ENCODE measurements at regions not wholly inside any gene's neighbourhood (a gene's known extent, or its start where the extent isn't known, plus 50 kb on each side); places are given as distances from the start of the nearest gene placed in this dataset.

DNA sequence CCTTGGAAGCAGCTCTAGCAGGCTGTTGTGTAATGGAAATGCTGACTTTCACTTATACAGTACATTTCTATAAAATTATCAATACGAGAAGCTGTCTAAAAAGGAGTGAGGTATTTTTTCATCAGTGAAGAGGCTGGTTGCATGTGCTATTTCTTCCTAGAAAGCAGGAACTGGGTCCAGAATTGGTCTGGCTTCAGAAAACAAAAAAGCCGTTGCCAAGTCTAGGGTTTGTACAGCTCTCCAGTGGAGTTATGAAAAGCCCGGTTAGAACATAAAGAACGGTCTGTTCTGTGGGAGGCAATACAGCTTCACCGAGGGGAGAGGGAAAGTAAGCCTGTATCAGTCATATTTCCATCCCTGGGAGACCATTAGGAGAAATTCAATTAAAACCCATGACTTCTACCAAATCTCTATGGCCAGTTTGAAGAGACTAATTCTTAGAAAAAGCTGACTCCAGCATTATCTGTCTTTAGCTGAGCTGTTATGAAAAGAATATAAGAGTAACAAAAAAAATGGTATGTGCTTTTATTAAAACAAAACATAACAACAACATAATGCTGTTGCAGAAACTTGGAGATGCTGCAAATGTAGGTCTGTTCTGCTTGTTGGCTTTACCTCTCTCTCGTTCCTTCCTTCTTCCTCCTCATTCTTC, 217.0 kb downstream of the CMPK2 start:
- TF ChIP-seq, protein P1, sequence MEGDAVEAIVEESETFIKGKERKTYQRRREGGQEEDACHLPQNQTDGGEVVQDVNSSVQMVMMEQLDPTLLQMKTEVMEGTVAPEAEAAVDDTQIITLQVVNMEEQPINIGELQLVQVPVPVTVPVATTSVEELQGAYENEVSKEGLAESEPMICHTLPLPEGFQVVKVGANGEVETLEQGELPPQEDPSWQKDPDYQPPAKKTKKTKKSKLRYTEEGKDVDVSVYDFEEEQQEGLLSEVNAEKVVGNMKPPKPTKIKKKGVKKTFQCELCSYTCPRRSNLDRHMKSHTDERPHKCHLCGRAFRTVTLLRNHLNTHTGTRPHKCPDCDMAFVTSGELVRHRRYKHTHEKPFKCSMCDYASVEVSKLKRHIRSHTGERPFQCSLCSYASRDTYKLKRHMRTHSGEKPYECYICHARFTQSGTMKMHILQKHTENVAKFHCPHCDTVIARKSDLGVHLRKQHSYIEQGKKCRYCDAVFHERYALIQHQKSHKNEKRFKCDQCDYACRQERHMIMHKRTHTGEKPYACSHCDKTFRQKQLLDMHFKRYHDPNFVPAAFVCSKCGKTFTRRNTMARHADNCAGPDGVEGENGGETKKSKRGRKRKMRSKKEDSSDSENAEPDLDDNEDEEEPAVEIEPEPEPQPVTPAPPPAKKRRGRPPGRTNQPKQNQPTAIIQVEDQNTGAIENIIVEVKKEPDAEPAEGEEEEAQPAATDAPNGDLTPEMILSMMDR (conservative IDR thresholded peaks at IDR 0.05): no peak
- TF ChIP-seq EZH2 (IDR thresholded peaks at IDR 0.05; ENCODE audit: low read depth): no peak

Measured in PC-9 (cell line).